ENCODE measurements at regions not wholly inside any gene's neighbourhood (a gene's known extent, or its start where the extent isn't known, plus 50 kb on each side); places are given as distances from the start of the nearest gene placed in this dataset.

GRCh38 chr4:100299046-100299840 lies 109.0 kb upstream of the DDIT4L start:
- Mint-ChIP-seq H3K27me3 (peaks cover 10% of the 10 kb centered on the region), H3K4me3 (no peak overlapping the region), H3K4me1 (no peaks in the 10 kb centered on the region), H3K9me3 (ENCODE audit: insufficient read depth) (no peaks in the 10 kb centered on the region), H3K27ac (no peak overlapping the region)
- CTCF ChIA-PET: no interaction called here
- Histone ChIP-seq H3K27me3 (replicated peaks in 1 of 4; ENCODE audit: control extremely low read depth in 1 of 4, control insufficient read depth in 3 of 4, insufficient read depth in 4 of 4, low read length in 3 of 4) (peaks cover 0 to 3% (median 0%) of the 10 kb centered on the region in 4 experiments), H3K4me2 (replicated peaks; ENCODE audit: low read depth, low read length, poor library complexity, severe bottlenecking) (no peak overlapping the region), H3K27ac (ENCODE audit: low read length in 2 of 2) (no peak overlapping the region), H3K9me3 (ENCODE audit: control extremely low read depth in 1 of 3, control insufficient read depth in 2 of 3, insufficient read depth in 1 of 3, low read length in 2 of 3) (no peaks in the 10 kb centered on the region), H3K79me2 (ENCODE audit: control insufficient read depth, insufficient read depth, low read length) (no peaks in the 10 kb centered on the region), H4K20me1 (ENCODE audit: control insufficient read depth, insufficient read depth, low read length, poor library complexity, severe bottlenecking) (no peaks in the 10 kb centered on the region), H3K4me3 (ENCODE audit: control extremely low read depth in 1 of 5, extremely low read depth in 1 of 5, insufficient read depth in 1 of 5, low read depth in 2 of 5, low read length in 4 of 5) (no peak overlapping the region), H3K36me3 (replicated peaks in 1 of 2; ENCODE audit: control extremely low read depth in 1 of 2, control insufficient read depth in 1 of 2, extremely low read depth in 1 of 2, insufficient read depth in 2 of 2, low read length in 1 of 2) (no peaks in the 10 kb centered on the region), H3K4me1 (ENCODE audit: control insufficient read depth in 2 of 2, insufficient read depth in 2 of 2, low read length in 2 of 2) (no peaks in the 10 kb centered on the region), H3K9ac (ENCODE audit: low read length) (no peak overlapping the region), H2AFZ (ENCODE audit: insufficient read depth, low read depth, low read length, poor library complexity, severe bottlenecking) (no peak overlapping the region)
- DNase-seq (no peak), ATAC-seq (ENCODE audit: low read depth) (no peak)
- intact Hi-C loops (cut with micrococcal nuclease): no loop called here
- POLR2A ChIA-PET: no interaction called here
- 100% methylated on average over 1 of the region's 2 CpGs for WGBS (ENCODE audit: insufficient coverage)
- TF ChIP-seq CTCF (IDR thresholded peaks at IDR 0.05): no peak
- TF ChIP-seq EZH2 (IDR thresholded peaks at IDR 0.05; ENCODE audit: borderline replicate concordance, insufficient read depth, low read depth, low read length, poor library complexity, severe bottlenecking): no peak

- POLR2A ChIA-PET: no interaction called here
- Mint-ChIP-seq H3K27ac (no peak overlapping the region), H3K4me3 (no peak overlapping the region), H3K27me3 (peaks cover 1% of the 10 kb centered on the region), H3K9me3 (ENCODE audit: insufficient read depth) (no peaks in the 10 kb centered on the region), H3K4me1 (no peaks in the 10 kb centered on the region)
- no peaks in the 10 kb centered on the region for H4K20me1 ChIP-seq (ENCODE audit: control insufficient read depth, insufficient read depth, low read length, poor library complexity, severe bottlenecking)
- no peaks in the 10 kb centered on the region for H3K79me2 ChIP-seq (ENCODE audit: control insufficient read depth, insufficient read depth, low read length)
- no peaks in the 10 kb centered on the region for H3K9me3 ChIP-seq (ENCODE audit: control extremely low read depth in 1 of 3, control insufficient read depth in 2 of 3, insufficient read depth in 1 of 3, low read length in 2 of 3)
- no peak overlapping the region for H3K27ac ChIP-seq (ENCODE audit: low read length in 2 of 2)
- intact Hi-C loops (cut with micrococcal nuclease): no loop called here
- no peak for ATAC-seq (ENCODE audit: low read depth)
- no peaks in the 10 kb centered on the region for H3K36me3 ChIP-seq (replicated peaks in 1 of 2; ENCODE audit: control extremely low read depth in 1 of 2, control insufficient read depth in 1 of 2, extremely low read depth in 1 of 2, insufficient read depth in 2 of 2, low read length in 1 of 2)
- H3K4me1 ChIP-seq (ENCODE audit: control insufficient read depth in 2 of 2, insufficient read depth in 2 of 2, low read length in 2 of 2): no peaks in the 10 kb centered on the region
- CTCF ChIA-PET: interaction anchor here (0.7 kb wide), 1 partner anchor 327 kb away, joined by 3 read pairs; no protein-coding TSS in a partner anchor
- H2AFZ ChIP-seq (ENCODE audit: insufficient read depth, low read depth, low read length, poor library complexity, severe bottlenecking): no peak overlapping the region
- WGBS (ENCODE audit: insufficient coverage): 71% methylated on average over 1 of the region's 2 CpGs
- DNase-seq: no peak
- H3K4me3 ChIP-seq (ENCODE audit: control extremely low read depth in 1 of 5, extremely low read depth in 1 of 5, insufficient read depth in 1 of 5, low read depth in 2 of 5, low read length in 4 of 5): no peak overlapping the region
- TF ChIP-seq CTCF (IDR thresholded peaks at IDR 0.05) (no peak), EZH2 (IDR thresholded peaks at IDR 0.05; ENCODE audit: borderline replicate concordance, insufficient read depth, low read depth, low read length, poor library complexity, severe bottlenecking) (no peak)
- no peak overlapping the region for H3K4me2 ChIP-seq (replicated peaks; ENCODE audit: low read depth, low read length, poor library complexity, severe bottlenecking)
- no peak overlapping the region for H3K9ac ChIP-seq (ENCODE audit: low read length)
- H3K27me3 ChIP-seq (replicated peaks in 1 of 4; ENCODE audit: control extremely low read depth in 1 of 4, control insufficient read depth in 3 of 4, insufficient read depth in 4 of 4, low read length in 3 of 4): no peaks in the 10 kb centered on the region
Observed at GRCh38 chr4:100295792-100296191, 105.5 kb upstream of the DDIT4L start.
